HAP-1 (cell line): ENCODE measurements at regions not wholly inside any gene's neighbourhood (a gene's known extent, or its start where the extent isn't known, plus 50 kb on each side); places are given as distances from the start of the nearest gene placed in this dataset.
"Not testable (repeated sequence)": the region's sequence is repeated elsewhere in the genome, so short reads cannot be mapped to it uniquely, and the experiment has no call there.

Source experiments
- DNase-seq, 2 experiments: peaks; one replicate each; pipeline ENCODE4 v3.0.0-alpha.2; 2016 to 2020; ENCODE audit warnings: low spot score in 2 of 2
- H3K27me3 ChIP-seq: fragments of 250-450 bp; sonication (Bioruptor Pico); 2 replicates; pipeline ENCODE4 v1.5.1; 2020; ENCODE audit warnings: low read depth, mild to moderate bottlenecking, moderate library complexity
- H3K36me3 ChIP-seq: fragments of 250-450 bp; sonication (Bioruptor Pico); replicated peaks from 2 replicates; pipeline ENCODE4 v1.5.1; 2020; ENCODE audit warnings: mild to moderate bottlenecking
- H3K4me1 ChIP-seq: fragments of 250-450 bp; sonication (Bioruptor Pico); 2 replicates; pipeline ENCODE4 v1.5.1; 2020; ENCODE audit warnings: mild to moderate bottlenecking
- H3K4me3 ChIP-seq: fragments of 250-450 bp; sonication (Bioruptor Pico); 2 replicates; pipeline ENCODE4 v1.5.1; 2020; ENCODE audit warnings: mild to moderate bottlenecking, moderate library complexity
- H3K9me3 ChIP-seq: fragments of 250-450 bp; sonication (Bioruptor Pico); 2 replicates; pipeline ENCODE4 v1.5.1; 2020; ENCODE audit warnings: mild to moderate bottlenecking, moderate library complexity
- in situ Hi-C: fragments of 300-500 bp; cut with MboI; formaldehyde crosslinking; loops from 3 replicates; pipeline ENCODE4 v1.14.3; 2020; ENCODE audit warnings: low sequenced_read_pairs, inconsistent platforms, mixed read lengths

GRCh38 chr16:88141580-88141979 is 190.3 kb downstream of the BANP start:
- in situ Hi-C loops: no loop called here
- no peaks in the 10 kb centered on the region for H3K4me1 ChIP-seq
- H3K36me3 ChIP-seq: no peaks in the 10 kb centered on the region
- DNase-seq: no peak
- no peak overlapping the region for H3K4me3 ChIP-seq
- no peaks in the 10 kb centered on the region for H3K27me3 ChIP-seq
- H3K9me3 ChIP-seq: no peaks in the 10 kb centered on the region

- H3K4me1 ChIP-seq, H3K4me3 ChIP-seq, H3K36me3 ChIP-seq, in situ Hi-C loops, H3K27me3 ChIP-seq, H3K9me3 ChIP-seq, DNase-seq: not testable (repeated sequence)
These were observed 191.1 kb downstream of the BANP start for GRCh38 chr16:88142056-88142935.

DNA sequence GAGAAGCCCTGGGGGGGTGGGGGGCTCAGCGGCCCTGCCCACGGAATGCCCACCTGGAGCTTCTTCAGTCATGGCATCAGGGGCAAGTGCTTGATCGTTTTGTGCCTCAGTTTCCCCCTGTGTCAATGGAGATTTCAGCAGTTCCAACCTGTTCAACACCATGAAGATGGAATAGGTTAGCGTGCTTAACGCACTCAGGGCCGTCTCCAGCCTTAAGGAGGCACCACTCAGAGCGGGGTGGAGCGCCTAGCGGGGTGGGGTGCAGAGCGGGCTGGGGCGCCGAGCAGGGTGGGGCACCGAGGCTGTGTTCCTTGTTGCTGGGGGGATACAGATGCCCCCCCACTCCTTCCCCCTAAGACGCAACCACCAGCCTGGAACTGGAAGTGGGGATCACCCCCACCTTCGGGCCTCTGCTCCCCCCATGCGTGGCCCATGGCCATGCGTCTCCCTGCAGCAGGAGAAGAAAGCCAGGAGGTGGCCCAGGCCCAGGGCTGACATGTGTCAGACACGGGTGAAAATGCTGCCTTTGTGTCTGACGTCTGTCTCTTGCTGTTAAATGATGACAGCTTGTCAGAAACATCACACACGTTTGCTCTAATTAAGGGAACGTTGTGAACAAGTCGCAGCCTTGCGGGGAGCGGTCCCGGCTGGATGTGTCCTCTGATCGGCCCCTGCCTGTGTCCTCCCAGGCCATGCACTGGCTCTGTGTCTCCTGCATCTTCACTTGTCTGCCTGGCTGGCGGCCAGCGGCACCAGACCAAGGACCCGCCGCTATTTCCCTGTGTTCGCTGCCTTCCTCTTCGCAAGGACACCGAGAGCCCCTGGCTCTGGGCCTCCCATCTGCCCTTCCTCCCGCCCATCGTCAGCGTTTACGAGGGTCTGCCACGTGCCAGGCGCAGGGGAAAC is 192.1 kb downstream of the BANP start:
- H3K27me3 ChIP-seq, in situ Hi-C loops, H3K4me1 ChIP-seq, H3K36me3 ChIP-seq, DNase-seq, H3K4me3 ChIP-seq, H3K9me3 ChIP-seq: not testable (repeated sequence)

GRCh38 chr16:88144028-88144511 is 192.8 kb downstream of the BANP start:
- in situ Hi-C loops: no loop called here
- H3K36me3 ChIP-seq: no peaks in the 10 kb centered on the region
- H3K4me3 ChIP-seq: no peak overlapping the region
- H3K9me3 ChIP-seq: no peaks in the 10 kb centered on the region
- H3K27me3 ChIP-seq: no peaks in the 10 kb centered on the region
- DNase-seq: no peak
- no peaks in the 10 kb centered on the region for H3K4me1 ChIP-seq

DNA sequence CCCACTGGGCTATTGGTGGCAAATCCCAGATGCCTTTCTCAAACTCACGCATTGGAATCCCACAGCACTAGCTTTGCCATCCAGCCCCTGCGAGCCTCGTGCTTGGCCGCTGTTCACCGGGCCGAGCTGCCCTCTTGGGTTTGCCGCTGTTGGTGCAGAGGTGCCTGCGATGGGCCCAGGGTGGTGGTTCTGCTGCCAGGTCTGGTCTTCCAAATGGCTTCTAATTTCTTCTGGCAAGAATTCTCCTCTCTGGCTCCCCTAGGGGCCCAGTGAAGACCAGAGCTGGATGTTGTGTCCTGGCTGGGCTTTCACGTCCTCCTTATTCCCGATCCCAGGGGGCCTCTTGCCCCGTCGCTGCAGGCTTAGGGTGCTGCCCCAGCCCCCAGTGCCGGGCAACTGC is 194.1 kb downstream of the BANP start:
- H3K4me1 ChIP-seq, H3K4me3 ChIP-seq, in situ Hi-C loops, H3K9me3 ChIP-seq, H3K27me3 ChIP-seq, H3K36me3 ChIP-seq, DNase-seq: not testable (repeated sequence)

DNA sequence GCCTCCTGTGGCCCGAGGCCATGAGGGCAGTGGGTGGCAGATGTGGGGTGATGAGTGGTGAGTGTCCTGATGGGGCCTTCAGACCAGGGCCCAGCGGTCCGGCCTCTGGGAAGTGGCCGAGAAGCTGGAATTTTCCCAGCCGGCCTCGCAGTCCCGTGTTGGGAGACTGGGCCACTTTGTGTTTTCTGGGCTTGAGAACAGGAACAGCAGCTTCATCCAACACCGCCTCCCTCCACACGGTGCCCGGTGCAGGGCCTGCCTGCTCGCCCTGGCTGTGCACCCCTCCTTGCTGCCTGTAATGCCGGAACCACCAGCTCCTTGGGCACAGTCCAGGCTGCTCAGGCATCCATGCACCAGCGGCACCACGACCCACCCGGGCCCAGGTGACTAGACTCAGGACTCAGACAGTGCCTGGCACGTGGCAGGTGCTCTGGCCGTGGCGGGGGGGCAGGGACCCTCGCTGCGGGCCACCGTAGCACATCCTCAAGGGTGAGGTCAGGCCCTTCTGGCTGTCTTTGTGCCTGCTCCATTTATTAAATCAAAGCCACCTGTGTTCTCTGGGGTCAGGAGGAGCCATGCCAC is 194.7 kb downstream of the BANP start:
- H3K9me3 ChIP-seq, H3K36me3 ChIP-seq: not testable (repeated sequence)

GRCh38 chr16:88148078-88148477 is 196.8 kb downstream of the BANP start:
- DNase-seq, H3K4me1 ChIP-seq, H3K4me3 ChIP-seq, in situ Hi-C loops, H3K27me3 ChIP-seq, H3K9me3 ChIP-seq, H3K36me3 ChIP-seq: not testable (repeated sequence)

More for the DNA sequence above, 194.7 kb downstream of the BANP start:
- H3K4me1 ChIP-seq, in situ Hi-C loops, DNase-seq, H3K4me3 ChIP-seq, H3K27me3 ChIP-seq: not testable (repeated sequence)

- H3K4me1 ChIP-seq, H3K9me3 ChIP-seq, H3K27me3 ChIP-seq, DNase-seq, H3K36me3 ChIP-seq, in situ Hi-C loops, H3K4me3 ChIP-seq: not testable (repeated sequence)
These were observed 197.4 kb downstream of the BANP start for GRCh38 chr16:88148682-88149081.

DNA sequence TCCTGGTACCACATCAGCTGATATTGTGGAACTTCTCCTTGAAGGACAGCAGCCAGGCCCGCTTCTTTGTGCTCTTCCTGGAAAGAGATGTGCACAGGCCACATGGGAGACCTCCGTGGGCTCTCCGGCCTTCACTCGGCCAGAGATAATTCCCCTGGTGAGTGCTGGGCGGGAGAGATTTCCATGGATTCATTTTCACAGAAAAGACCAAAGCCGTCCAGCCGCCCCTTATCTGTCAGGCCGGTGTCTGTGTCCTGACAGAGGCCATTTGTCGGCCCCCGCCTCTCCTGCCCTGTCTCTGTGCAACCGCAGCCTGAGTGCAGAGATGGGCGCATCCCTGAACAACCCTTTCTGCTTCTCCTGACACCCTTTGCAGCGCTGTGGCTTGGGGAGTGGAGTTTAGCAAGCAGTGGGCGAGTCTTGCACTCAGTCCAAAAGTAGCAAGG is 197.9 kb downstream of the BANP start:
- H3K4me3 ChIP-seq, DNase-seq, H3K9me3 ChIP-seq, H3K36me3 ChIP-seq, H3K4me1 ChIP-seq, H3K27me3 ChIP-seq, in situ Hi-C loops: not testable (repeated sequence)

- H3K9me3 ChIP-seq, DNase-seq, H3K4me3 ChIP-seq, H3K36me3 ChIP-seq, H3K27me3 ChIP-seq, H3K4me1 ChIP-seq, in situ Hi-C loops: not testable (repeated sequence)
These were observed 198.4 kb downstream of the BANP start for GRCh38 chr16:88149663-88150062.

- in situ Hi-C loops, H3K36me3 ChIP-seq, H3K4me1 ChIP-seq, H3K4me3 ChIP-seq, H3K9me3 ChIP-seq, H3K27me3 ChIP-seq, DNase-seq: not testable (repeated sequence)
These were observed 199.4 kb downstream of the BANP start for GRCh38 chr16:88150456-88151128.

GRCh38 chr16:88151129-88151499 is 199.9 kb downstream of the BANP start:
- in situ Hi-C loops, H3K9me3 ChIP-seq, H3K4me3 ChIP-seq, H3K36me3 ChIP-seq, DNase-seq, H3K27me3 ChIP-seq, H3K4me1 ChIP-seq: not testable (repeated sequence)
